Raji (cell line): ENCODE measurements at regions not wholly inside any gene's neighbourhood (a gene's known extent, or its start where the extent isn't known, plus 50 kb on each side); places are given as distances from the start of the nearest gene placed in this dataset.

Experiments used
- POLR2A ChIP-seq: IDR thresholded peaks from 2 replicates; pipeline ENCODE4 v1.6.1; 2011; ENCODE audit warnings: low read depth, low read length, control low read depth; ENCODE audit not compliant: insufficient read depth

DNA sequence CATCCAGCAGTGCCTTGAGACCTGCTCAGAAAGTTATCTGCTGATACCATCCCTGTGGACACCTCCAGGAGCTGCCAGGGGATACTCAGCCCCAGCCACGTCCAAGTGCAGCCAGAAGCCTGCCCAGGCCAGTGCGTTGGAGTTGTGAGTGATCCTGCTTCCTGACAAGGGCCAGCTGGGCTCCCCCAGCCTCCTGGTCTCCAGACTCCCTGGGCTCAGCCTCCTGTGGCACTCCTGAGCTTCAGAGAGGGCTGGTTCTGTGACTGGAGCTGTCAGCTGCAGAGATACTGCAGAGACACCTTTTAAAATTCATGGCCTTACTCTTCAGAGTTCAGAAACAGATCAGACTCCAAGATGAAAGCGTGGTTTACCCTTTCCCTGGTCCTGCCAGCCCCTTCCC is 515.9 kb downstream of the CD83 start:
- TF ChIP-seq POLR2A, result no peak

DNA sequence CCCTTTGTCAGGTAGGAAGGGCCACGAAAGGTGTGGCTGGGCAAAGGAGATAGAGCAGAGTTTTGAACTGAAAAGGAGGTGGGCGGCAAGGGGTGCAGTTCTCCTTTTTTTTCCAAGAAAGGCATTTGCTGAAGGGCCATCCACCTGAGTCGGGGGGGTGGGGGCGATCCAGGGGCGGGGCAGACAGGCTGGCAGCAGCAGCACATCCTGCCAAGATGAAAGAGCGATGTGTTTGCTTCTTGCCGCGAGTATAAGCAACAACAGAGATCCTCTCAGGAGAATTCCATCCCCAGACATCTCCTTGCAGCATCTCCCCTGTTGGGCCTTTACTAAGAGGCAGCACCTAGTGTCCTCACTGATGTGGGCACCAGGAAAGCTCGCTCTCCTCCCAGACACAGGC is 516.5 kb downstream of the CD83 start:
- TF ChIP-seq POLR2A, result no peak

DNA sequence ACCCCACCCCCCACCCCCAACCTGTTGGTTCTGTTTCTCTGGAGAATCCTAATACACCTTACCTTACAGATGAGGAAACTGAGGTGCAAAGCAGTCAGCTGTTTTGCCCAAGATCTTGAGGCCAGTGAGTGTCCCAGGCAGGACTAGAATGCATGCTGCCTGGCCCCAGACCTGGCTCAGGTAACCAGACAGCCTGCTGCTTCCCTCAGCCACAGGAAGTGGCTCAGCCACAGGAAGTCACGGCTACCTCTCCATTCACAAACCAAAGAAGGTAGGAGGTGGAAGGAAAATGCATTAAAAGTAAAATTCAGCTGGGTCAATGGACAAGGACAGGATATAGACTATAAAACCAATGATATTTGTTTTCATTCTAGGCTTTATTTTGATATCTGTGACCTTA is 517.6 kb downstream of the CD83 start:
- TF ChIP-seq POLR2A, result no peak

DNA sequence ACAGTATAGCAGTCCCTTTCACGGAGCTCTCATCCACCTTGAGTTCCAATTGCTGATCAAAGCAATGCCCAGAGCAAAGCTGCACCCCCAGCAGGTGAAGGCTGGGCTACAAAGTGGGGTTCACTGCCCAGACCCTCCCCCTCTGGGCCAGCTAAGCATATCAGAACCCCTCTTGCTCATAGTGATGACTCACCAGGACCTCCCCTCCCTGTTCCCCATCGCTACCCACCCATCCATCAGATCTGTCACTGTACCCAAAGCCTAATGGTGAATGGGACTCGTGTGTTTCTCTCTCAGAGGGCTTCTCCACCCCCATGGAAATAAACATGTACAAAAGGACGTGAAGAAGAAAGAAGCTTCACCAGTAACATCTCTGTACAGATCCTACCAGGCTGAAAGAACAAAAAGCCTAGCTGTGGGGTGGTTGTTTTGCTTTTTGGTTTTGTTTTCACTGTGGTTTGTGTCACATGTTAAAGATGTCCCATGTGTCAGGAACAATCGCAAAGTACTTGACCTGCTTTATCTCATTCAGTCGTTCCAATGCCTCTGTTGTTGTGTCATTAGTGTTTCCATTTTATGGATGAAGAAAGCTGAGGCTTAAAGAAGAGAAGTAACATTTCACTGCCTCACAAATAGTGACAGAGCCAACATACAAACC is 518.5 kb downstream of the CD83 start:
- no peak for TF ChIP-seq POLR2A

DNA sequence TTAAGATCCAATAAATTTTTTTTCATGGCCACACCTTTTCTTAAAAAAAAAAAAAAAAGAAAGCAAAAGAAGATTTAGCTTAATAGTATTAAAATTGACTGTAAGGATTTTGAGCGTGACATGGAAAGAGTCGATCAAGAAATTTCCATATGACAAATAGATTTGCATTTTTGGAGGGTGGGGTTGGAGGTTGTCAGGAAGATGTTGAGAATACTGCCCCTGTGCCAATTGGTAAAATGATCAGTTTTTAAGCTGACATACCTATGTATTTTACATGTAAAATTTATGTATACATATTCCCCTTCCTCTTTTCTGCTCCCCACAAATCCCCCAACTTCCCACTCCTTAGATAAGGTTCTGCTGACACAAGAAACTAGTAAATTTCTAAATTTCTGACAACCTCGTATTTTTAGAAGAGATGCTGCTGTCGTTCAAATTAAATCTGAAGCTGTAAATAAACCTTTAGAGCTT is 520.9 kb downstream of the CD83 start:
- no peak for TF ChIP-seq POLR2A

DNA sequence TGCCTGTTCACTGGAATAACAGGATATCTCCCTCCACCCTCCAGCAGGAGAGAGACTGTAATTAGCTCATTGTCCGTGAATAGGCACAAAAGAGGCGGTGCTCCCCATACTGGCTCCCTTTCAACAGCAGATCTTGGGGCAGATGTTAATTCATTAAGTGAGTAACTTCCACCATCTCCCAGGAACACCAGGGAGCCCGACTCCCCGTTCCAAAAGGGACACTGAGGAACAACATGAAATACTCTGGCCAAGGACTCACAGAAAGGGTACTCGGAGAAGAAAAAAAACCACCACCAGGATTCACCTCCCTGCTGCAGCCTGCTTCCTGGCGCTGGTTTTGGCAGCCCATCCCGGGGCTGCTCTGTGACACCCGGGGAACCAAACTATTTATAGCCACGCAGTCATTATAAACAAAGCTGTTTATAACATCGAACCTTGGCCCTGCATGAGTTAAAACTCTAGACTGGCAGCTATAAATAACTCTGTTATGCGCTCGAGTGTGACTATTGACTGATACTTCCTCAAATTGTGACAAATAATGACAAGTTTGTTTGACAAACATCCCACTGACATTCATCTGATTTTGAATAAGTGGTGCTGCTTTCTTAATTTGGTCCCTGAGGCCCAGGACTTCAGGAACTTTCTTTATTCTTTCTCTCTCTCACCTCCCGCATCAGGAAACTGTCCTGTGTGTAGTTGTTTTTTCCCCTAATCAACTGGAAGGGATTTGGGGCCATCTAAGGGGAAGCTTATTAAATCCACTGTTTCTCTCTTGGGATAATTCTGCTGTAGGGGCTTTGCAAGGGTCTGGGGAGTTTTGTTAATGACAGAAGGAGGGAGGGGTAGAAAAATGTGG is 521.6 kb downstream of the CD83 start:
- TF ChIP-seq POLR2A, result no peak

DNA sequence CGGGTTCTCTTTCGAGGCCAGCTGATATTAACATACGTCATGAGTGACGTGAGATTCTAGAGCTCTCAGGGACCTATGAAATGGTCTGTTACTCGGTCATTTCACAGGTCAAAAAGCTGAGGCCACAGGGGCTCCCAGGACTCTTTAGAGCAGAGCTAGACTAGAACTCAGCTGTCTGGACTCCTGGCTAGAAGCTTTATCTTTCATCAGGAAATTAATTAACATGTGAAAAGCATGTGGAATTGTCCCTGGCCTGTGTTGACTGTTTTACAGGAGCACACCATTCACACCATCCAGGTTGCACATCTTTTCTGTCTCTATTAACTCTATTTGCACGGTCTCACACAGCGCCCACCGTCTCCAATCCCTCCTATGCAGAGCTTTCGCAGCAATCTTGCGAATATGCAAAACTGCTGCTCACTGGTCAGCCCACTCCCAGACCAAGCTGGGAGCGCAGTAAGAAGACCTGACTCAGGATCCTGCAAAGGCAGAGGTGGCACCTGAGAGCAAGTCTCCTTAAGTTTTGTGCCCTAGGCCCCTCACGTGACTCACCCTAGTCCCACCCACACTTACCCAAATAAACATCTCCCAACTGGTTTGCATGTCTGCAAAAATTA is 522.5 kb downstream of the CD83 start:
- peak; percentile 32; the same call in 1 of the 2 replicates for TF ChIP-seq POLR2A

DNA sequence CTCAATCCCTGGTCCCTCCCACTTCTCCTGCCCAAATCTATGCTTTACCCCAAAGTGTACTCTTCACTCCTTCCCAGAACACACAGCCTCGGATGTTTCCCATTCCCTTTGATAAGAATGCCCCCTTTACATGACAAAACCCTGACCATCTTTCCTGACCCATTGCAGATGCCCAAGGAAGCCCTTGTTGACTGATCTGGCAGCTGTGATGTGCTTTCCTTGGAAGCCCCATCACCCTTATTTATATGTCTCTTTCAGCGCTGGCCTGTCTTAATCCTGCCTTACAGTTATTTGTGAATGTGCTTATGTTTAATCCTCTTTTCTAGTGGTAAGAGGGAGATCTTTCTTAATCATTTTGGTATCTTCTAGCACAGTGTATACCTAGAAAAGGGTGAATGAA is 523.1 kb downstream of the CD83 start:
- no peak for TF ChIP-seq POLR2A

DNA sequence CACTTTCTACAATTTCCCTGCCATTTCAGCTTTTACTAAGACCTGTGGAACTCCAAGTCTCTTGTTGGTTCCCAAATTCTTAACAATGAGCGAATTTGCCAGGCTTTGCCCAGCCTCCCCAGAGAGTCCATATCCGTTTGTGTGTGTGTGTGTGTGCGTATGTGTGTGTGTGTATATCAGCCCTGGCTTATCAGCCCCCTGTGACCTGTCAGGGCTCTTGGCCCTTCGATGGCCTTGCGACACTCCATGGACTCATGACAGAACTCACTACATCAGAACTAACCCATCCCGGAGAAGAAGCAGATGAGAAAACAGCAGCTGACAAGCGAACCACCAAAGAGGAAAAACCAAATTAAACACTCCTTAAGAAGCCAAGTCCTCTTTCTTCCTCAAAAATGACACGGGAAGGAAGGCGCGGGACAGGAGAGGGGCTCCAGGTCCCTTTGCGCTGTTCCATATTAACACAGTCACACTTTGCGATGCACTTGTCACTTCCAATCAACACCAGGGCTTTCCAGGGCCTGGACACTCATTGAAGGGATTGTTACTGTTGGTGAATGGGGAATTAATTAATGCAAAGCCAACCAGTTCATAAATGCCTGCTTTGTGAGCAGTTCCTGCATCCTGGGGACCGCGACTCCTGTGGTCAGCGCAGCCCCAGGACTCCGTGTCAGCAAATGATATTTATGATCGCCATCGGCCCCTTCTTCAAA is 524.0 kb downstream of the CD83 start:
- no peak for TF ChIP-seq POLR2A

DNA sequence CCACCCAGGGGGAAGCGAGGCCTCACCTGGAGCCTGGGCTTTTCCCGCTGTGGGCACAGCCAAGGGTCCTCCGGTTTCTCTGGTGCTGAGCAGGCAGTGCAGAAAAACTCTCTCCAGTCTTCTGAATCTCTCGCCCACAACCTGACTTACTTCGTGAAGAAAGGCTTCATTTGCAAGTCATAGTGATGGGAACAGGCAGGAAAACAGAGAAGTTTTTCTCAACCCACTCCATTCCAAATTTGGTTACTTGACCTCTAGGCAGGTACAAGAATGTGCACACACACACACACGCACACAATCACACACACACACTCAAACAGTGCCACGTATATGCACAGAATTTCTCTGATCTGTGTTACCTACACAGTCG is 524.5 kb downstream of the CD83 start:
- no peak for TF ChIP-seq POLR2A

DNA sequence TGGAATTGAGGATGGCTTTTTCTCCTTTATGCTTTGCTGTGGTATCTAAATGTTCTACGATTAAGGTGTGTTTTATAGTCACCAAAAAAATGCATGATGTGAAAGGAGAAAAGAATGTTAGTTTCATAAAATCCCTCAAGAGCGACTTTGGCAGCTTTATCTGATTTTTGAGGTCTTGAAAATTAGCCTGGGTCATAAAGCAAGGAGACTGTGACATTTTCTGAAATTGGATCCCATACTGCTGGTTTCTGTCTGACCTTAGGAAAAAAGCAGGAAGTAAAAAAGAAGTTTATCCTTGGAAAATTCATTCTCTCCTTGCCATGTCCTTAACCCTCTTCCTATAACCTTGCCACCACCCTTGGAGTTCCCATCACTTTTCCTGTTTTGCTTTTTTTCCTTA is 525.3 kb downstream of the CD83 start:
- no peak for TF ChIP-seq POLR2A

DNA sequence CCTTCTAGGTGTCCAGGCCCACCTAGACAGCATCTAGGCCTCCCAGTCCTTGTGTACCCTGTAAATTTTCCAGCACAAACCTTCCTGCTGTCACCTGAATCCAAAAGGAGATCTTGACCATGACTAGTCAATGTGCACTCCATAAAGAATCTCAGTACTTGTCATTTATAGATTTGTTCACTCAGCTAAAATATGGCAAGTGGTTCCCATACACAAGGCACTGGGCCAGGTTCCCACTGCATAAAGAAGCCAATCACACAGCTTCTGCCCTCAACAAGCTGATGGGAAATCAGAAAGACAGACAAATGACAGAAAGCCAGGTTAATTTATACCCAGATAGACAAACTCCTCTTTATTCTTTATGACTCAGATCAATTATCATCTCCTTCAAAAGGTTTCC is 526.8 kb downstream of the CD83 start:
- TF ChIP-seq POLR2A, result no peak

DNA sequence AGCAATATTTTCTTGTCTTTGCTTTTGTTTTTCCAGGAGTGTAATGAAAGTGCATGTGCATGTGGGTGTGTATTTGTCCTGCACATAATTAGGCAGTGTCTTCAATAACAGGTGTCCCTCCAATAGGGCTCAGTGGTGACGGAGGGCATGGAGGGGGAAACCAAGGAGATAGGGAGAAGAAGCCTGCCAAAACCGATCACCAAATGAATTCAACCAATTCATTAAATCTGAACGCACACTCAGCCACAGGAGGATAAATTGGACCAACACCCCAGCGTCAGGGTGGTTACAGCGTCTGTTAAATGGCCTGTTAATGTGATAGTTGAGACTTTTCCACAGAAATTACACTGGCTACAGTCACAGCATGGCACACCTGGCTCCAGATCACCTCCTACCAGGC is 527.6 kb downstream of the CD83 start:
- TF ChIP-seq POLR2A, result no peak

DNA sequence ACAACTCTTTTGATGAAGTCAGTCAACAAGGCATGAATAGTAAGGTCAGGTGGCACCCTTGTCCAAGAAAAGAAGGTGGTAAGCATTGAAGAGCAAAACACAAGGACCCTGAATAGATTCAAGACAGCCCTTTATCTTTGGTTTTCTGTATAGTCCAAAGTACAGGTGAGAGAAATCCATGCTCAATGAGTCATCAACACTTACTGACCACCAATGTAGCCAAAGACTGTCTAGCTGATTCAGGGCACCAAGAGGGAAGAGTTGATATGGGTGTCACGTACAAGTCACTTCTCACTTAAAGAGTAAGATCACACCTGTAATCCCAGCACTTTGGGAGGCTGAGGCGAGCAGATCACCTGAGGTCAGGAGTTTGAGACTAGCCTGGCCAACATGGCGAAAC is 528.3 kb downstream of the CD83 start:
- no peak for TF ChIP-seq POLR2A

DNA sequence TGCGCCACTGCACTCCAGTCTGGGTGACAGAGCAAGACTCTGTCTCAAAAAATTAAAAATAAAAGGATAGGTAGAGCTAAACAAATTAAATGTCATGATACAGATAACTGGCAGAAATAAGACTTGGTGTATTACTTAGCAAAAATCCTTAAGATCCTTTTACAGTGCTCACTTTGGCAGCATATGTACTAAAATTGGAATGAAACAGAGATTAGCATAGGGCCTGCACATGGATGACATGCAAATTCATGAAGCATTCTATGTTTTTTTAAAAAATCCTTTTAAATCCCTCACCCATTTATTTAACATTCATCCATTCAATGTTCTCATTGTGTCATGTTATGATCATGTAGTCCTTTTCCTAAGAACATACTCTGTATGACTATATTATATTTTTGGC is 528.8 kb downstream of the CD83 start:
- TF ChIP-seq POLR2A, result no peak
